Thoracic aorta (tissue), 2 donors: ENCODE measurements at regions not wholly inside any gene's neighbourhood (a gene's known extent, or its start where the extent isn't known, plus 50 kb on each side); places are given as distances from the start of the nearest gene placed in this dataset.

ENCODE experiments used
- ATAC-seq: fragments of 150-250 bp; one replicate; pipeline ENCODE4 v1.8.0; 2017; ENCODE audit warnings: low read depth; ENCODE audit not compliant: insufficient number of reproducible peaks, low FRiP score
- DNase-seq: peaks from one replicate; pipeline ENCODE4 v3.0.0-alpha.2; 2020; ENCODE audit warnings: low spot score
- H3K27ac ChIP-seq, 2 donors: fragments of 200-600 bp; sonication (generic); 1 replicate in 1 of 2; 2 replicates in 1 of 2; pipeline ENCODE4 v1.5.1; 2016; ENCODE audit warnings: mild to moderate bottlenecking in 2 of 2, moderate library complexity in 2 of 2
- H3K27me3 ChIP-seq: fragments of 200-600 bp; sonication (generic); replicated peaks from 2 replicates; pipeline ENCODE4 v1.6.0; 2016; ENCODE audit warnings: mild to moderate bottlenecking; ENCODE audit not compliant: insufficient read depth
- H3K36me3 ChIP-seq: fragments of 200-600 bp; sonication (generic); one replicate; pipeline ENCODE4 v1.5.1; 2016
- H3K4me1 ChIP-seq, 2 donors: fragments of 200-600 bp; sonication (generic); 1 replicate in 1 of 2; 2 replicates in 1 of 2; pipeline versions ENCODE4 v1.5.1 to v1.6.0; 2016; ENCODE audit warnings: low read depth in 2 of 2, mild to moderate bottlenecking in 1 of 2; ENCODE audit not compliant: control insufficient read depth in 1 of 2
- H3K4me3 ChIP-seq: fragments of 200-600 bp; sonication (generic); 2 replicates; pipeline ENCODE4 v1.5.1; 2016; ENCODE audit warnings: mild to moderate bottlenecking
- H3K9me3 ChIP-seq: fragments of 200-600 bp; sonication (generic); 2 replicates; pipeline ENCODE4 v1.5.1; 2016
- TF ChIP-seq, protein P1 (sequence below): fragments of 200-600 bp; sonication (generic); IDR thresholded peaks from one replicate; pipeline ENCODE4 v1.5.1; 2019; ENCODE audit warnings: antibody characterized with exemption

DNA sequence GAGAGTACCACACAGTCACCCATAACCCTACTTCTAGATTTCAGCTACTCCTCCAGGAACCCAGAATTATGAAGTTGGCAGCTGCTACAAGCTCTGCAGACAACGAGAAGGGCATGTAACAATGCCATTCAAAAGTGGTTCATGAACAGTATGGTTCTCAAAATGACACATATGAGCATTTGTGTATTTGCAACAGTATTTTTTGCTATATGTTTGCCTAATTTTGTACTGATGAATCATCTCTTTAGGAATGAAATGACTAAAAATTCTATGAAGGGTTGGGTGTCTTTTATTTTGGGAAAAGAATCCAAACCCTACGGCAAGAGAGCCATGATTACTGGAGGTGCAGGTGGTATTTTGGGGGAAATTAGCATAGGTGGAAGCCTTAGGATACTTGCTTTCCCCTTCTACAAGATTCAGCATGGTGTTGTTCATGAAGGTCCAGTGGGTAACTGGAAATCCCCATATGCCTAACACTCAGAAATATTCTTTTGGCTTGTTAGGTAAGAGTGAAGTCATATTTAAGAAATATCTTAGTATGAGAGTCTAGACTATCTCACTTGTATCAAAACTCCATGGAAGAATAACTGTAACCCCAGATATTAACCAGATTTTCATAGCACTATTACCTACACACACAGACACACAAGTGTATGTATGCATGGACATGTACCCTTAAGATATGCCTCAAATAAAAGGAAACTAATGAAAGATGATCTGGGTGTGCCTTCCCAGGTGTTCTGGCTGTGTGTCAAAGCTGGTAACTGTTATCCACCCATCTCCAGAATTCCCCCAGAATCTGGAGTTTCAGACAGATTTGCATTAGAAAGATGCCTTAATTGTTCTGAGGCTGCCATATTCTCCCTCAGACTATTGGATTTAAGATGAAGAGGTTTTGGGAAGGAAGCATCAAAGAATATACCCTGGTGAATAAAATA is 688.2 kb upstream of the SOX9 start:
- H3K27ac ChIP-seq = no peak overlapping the region
- H3K36me3 ChIP-seq = no peaks in the 10 kb centered on the region
- TF ChIP-seq, protein P1, sequence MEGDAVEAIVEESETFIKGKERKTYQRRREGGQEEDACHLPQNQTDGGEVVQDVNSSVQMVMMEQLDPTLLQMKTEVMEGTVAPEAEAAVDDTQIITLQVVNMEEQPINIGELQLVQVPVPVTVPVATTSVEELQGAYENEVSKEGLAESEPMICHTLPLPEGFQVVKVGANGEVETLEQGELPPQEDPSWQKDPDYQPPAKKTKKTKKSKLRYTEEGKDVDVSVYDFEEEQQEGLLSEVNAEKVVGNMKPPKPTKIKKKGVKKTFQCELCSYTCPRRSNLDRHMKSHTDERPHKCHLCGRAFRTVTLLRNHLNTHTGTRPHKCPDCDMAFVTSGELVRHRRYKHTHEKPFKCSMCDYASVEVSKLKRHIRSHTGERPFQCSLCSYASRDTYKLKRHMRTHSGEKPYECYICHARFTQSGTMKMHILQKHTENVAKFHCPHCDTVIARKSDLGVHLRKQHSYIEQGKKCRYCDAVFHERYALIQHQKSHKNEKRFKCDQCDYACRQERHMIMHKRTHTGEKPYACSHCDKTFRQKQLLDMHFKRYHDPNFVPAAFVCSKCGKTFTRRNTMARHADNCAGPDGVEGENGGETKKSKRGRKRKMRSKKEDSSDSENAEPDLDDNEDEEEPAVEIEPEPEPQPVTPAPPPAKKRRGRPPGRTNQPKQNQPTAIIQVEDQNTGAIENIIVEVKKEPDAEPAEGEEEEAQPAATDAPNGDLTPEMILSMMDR = no peak

DNA sequence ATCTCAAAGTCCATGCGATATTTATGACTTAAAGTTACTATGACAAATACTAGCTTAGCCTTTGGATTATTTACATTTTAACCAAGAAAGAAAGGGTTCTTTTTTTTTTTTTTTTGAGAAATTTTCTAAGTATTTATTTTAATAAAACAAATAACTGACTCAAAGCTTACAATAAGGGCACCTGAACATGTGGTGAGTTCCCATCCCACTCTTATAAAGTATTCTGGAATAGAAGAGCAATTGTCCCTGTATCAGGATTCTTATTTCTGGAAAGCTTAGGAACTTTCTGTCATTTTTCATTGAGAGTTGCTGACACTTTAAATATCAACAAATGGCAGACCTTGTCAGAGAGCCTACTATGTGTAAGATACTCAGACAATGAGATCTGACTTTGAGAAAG is 686.1 kb upstream of the SOX9 start:
- TF ChIP-seq, protein P1 = no peak
- Histone ChIP-seq H3K36me3 (no peaks in the 10 kb centered on the region), H3K4me3 (no peak overlapping the region), H3K27ac (no peak overlapping the region), H3K9me3 (no peaks in the 10 kb centered on the region), H3K4me1 (no peaks in the 10 kb centered on the region), H3K27me3 (no peaks in the 10 kb centered on the region)
- DNase-seq = no peak
- no peak for ATAC-seq

More for the DNA sequence above, 688.2 kb upstream of the SOX9 start:
- Histone ChIP-seq H3K27me3 (no peaks in the 10 kb centered on the region), H3K4me1 (no peaks in the 10 kb centered on the region), H3K9me3 (no peaks in the 10 kb centered on the region), H3K4me3 (no peak overlapping the region)
- ATAC-seq = no peak
- no peak for DNase-seq

DNA sequence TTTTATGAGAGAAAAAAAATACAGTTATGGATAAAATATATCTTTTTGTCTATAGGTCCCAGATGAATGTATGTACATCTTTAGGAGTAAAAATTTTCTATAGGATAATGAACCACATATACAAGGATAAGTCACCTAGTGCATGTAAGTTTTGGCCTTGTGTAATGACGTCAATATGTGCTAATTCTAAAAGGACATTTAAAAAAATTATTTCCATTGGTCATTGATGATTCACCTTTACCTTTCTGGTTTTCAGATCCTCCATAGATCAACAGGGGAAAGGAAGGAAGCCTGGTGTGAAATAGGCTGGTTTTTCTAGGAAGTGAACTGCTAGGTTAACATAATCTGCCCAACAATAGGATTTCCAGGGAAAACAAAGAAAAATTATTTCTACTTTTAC is 684.3 kb upstream of the SOX9 start:
- no peak for DNase-seq
- TF ChIP-seq, protein P1 = no peak
- Histone ChIP-seq H3K36me3 (no peaks in the 10 kb centered on the region), H3K4me1 (no peaks in the 10 kb centered on the region), H3K27ac (no peak overlapping the region), H3K9me3 (no peaks in the 10 kb centered on the region), H3K27me3 (no peaks in the 10 kb centered on the region), H3K4me3 (no peak overlapping the region)
- ATAC-seq = no peak

DNA sequence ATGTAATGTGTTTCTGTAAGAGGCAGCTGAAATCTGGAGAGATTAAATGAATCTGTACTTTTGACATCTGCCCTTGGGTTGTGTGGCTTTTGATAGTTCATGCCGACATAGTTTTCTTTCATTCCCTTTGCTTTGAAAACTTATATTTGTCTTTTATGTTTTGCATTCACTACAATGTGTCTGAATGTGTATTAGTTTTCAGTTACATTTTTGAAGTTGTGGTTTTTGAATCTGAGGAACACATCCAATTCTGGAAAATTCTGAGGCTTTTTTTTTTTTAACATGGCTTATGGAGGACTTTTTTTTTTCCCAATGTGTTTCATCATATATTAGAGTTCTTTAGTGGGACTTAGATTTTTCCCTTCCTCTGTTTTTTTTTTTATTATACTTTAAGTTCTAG is 683.7 kb upstream of the SOX9 start:
- ATAC-seq (no peak), DNase-seq (no peak)
- Histone ChIP-seq H3K36me3 (no peaks in the 10 kb centered on the region), H3K4me1 (no peaks in the 10 kb centered on the region), H3K4me3 (no peak overlapping the region), H3K9me3 (no peaks in the 10 kb centered on the region), H3K27me3 (no peaks in the 10 kb centered on the region), H3K27ac (no peak overlapping the region)
- TF ChIP-seq, protein P1 = no peak

DNA sequence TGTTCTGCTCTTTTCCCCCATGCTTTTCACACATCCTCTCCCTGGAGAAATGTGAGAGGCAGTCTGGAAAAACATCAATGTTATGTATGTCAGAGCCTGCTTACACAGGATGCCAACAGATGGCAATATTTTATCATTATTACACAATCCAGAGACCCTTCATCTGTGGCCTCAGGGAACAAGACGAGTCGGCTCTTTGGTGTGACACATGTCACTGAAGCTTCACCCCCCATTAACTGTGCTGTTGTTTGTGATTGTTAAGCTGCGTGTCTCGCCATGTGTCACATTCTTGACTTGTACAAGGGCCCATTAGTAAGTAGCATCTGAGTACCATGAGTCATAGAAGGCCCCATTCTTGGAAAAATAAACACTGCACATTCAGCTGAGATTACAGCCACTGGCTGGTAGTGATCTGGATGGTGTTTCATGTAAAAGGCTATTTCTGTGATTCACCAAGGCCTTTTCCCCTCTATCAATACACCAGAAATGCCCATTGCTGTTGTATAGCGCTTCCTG is 682.1 kb upstream of the SOX9 start:
- Histone ChIP-seq H3K36me3 (no peaks in the 10 kb centered on the region), H3K4me1 (no peaks in the 10 kb centered on the region), H3K27ac (no peak overlapping the region), H3K9me3 (no peaks in the 10 kb centered on the region), H3K4me3 (no peak overlapping the region), H3K27me3 (no peaks in the 10 kb centered on the region)
- ATAC-seq (no peak), DNase-seq (no peak)
- TF ChIP-seq, protein P1 = no peak
